Head of caudate nucleus (tissue), 42 donors: ENCODE measurements at regions not wholly inside any gene's neighbourhood (a gene's known extent, or its start where the extent isn't known, plus 50 kb on each side); places are given as distances from the start of the nearest gene placed in this dataset.
"Not testable (repeated sequence)": the region's sequence is repeated elsewhere in the genome, so short reads cannot be mapped to it uniquely, and the experiment has no call there.

ENCODE experiments used
- DNase-seq, 42 donors: peaks; one replicate each; pipeline versions ENCODE4 v3.0.0 to v3.0.0-alpha.2; 2020 to 2021; ENCODE audit warnings: mixed read lengths in 7 of 42
- intact Hi-C: fragments of 100-400 bp; cut with DNase I; formaldehyde crosslinking; loops from one replicate; pipeline ENCODE4 v1.15.0; 2022

DNA sequence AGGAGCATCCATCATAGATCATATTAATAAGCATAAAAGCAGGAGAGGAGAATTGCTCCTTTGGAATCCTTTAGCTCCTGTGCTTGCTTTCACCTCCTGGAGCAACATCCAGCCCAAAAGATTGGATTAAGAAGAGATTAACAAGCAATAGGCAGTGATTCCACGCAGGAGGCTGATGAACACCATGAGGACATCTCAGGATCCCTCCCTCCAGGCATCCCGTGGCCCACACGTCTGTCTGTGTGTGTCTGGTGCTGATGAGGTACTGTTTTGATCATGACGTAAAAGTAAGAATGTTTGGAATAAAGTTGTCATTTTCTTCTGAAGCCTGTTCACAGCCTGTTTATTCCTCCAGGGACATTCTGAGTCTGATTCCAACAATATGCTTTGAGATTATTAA lies 185.5 kb upstream of the MYLIP start:
- intact Hi-C loops = no loop called here
- no peak for DNase-seq

DNA sequence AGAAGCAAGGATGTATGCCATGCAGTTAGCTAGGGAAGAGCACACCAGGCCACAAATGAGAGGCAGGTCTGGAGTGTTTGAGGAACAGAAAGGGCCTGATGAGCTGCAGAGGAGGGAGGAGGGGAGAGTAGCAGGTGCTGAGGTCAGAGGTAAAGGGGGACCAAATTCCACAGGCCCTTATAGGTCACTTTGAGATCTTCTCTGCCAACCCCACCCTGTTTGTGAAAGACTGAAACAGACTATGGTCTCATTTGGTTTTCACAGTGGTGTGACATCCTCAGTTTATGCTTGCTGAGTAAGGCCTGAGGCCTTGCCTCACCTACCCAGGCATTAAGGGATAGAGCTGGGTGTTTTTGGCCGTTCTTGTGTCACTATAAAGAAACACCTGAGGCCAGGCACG lies 187.7 kb upstream of the MYLIP start:
- intact Hi-C loops = no loop called here
- DNase-seq = no peak

DNA sequence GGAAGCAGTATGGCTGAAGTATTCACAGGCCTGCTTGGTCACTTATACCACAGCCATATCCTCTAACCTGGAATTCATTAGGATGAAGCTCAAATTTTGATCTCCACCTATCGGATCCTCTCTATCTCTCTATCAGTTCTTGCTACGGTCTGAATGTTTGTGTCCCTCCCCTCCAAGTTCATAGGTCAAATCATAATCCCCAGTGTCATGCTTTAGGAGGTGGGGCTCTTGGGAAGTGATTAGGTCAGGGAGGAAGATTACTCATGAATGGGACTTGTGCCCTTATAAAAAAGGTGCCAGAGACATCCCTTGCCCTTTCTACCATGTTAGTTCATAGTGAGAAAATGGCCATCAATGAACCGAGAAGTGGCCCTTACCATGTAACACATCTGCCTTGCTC lies 190.8 kb upstream of the MYLIP start:
- DNase-seq = no peak
- intact Hi-C loops = no loop called here

DNA sequence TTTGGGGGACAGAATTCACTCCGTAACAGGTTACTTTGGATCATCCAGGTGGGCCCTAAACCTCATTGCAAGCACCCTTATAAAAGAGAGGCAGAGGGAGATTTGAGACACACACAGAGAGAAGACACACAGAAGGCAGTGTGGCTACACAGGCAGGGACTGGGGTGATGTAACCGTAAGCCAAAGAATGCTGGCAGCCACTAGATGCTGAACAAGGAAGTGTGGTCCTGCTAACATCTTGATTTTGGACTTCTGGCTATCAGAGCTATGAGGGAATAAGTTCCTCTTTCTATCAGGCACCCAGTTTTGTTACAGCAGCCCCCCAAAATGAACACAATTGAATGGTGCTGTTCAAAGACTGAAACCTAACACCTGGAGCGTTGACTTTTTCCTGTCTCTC lies 191.3 kb upstream of the MYLIP start:
- intact Hi-C loops = no loop called here
- no peak for DNase-seq

DNA sequence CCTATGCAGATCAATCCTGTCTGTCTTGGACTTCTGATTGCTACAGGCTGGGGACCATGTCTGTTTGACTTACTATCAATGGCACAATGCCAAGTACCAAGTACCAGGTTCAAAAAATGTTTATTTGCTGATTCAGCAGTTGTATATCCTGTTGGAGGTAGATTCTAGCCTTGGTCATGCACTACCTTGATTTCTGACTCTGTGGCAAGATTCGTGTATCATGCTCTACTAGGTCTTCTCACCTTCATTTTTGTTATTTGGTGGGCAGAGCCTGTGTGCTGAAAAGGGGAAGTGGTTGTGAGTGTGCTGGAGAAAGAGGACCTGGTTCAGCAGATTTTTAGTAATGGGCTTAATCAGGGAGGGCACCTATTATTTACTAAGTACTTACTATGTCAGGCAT lies 192.4 kb upstream of the MYLIP start:
- intact Hi-C loops = no loop called here
- no peak for DNase-seq

DNA sequence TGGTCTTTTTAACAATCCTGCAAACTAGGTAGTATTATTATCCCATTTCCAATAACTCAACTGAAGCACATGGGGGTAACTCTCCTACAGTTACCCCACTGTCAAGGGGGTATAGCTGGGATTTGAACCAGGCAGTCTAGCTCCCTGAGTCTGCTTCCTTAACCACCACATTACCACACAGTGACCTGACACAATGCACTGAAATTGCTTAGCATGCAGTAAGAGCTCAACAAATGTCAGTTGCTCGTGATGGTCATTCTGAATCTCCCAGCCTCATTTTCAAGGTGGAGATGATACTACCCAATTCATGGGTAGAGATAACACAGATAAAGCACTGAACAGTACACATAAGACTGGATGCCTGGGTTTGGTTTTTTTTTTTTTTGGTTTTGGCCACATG lies 193.2 kb upstream of the MYLIP start:
- intact Hi-C loops = no loop called here

DNA sequence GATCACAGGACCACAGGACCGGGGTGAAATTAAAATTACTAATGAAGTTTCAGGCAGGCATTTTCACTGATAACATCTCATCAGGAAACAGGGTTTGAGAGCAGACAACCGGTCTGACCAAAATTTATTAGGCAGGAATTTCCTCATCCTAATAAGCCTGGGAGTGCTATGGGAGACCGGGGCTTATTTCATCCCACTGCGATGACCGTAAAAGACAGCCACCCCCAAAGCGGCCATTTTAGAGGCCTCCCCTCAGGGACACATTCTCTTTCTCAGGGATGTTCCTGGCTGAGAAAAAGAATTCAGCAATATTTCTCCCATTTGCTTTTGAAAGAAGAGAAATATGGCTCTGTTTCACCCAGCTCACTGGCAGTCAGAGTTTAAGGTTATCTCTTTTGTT lies 197.2 kb upstream of the MYLIP start:
- intact Hi-C loops, DNase-seq: not testable (repeated sequence)

More for the DNA sequence above, 193.2 kb upstream of the MYLIP start:
- DNase-seq = no peak

DNA sequence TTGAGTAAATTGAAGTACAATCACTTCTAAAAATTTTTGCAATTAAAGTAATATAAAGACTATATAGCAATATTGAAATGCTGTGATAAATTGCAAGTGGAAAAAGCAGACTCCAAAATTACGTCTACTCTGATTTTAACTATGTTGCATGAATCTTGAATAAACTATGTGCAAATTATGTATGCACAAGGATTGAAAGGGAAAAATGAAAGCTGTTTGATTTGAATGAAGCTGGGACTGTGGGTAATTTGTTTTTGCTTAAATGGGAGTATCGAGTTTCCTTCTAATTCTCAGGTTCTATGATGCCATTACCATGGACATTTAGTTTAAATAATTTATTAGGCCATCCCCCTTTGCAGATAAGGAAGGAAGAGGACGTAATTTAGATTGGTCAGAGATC lies 198.7 kb upstream of the MYLIP start:
- intact Hi-C loops = no loop called here

DNA sequence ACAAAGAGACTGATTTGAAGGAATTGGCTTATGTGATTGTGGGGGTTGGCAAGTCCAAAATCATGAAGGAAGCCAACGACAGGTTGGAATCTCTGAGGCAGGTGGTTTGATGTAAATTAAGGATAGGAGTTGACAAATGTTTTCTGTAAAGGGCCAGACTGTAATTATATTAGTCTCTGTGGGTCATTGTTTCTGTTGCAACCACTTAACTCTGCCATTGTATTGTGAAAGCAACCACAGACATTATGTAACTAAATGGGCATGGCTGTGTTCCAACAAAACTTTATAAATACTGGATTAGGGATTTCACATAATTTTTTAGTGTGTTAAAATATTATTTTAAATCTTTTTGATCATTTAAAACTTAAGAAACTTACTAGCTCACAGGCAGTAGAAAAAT lies 199.2 kb upstream of the MYLIP start:
- no peak for DNase-seq
- intact Hi-C loops = no loop called here

More for the DNA sequence above, 198.7 kb upstream of the MYLIP start:
- DNase-seq = no peak

DNA sequence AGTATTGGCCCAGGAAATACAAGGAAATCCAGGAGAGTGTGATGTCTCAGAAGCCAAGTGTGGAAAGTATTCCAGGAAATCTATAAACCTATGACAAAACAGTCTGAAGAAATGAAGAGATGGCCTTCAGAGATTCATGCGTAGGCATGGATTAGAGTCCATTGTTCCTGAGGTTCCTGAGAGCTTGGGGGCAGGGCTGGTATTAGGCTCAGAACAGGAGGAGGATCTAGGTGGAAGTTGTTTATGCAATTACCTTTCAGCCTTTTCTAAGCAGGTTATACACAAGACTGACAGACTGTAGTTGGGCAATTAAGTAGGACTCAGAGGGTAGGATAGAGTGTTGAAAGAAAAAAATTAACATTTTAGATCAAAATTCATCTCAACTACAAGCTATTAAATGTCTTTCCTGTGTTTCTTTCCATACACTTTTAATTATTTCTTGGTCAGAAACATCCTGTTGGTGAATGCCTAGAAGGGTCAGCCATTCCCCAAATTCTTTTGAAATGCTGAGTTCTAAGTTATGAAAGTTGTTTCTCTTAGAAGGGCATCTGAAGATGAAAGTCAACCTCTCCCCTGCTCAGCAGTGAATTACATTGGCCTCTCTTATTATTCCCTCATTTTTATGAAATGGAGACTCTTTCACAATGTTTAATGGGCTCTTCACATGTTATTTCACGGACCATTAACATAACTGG lies 201.2 kb upstream of the MYLIP start:
- intact Hi-C loops = no loop called here
- no peak for DNase-seq

DNA sequence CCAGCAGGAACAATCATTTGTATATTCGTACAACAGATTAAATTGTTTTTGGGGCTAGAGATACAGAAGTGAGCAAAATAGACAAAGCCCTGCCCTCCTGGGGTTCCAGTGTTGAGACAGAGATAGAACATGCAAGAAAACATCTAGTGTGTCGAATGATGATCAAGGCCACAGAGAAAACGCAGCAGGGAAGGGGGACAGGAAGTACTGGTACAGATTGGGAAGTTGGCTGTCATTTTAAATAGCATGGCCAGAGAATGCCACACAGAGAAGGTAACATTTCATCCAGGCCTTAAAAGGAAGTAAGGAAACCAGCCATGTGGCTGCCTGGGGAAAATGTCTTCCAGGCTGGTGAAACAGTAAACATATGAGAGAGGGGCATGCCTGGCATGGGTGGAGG lies 202.6 kb upstream of the MYLIP start:
- no peak for DNase-seq
- intact Hi-C loops = no loop called here

DNA sequence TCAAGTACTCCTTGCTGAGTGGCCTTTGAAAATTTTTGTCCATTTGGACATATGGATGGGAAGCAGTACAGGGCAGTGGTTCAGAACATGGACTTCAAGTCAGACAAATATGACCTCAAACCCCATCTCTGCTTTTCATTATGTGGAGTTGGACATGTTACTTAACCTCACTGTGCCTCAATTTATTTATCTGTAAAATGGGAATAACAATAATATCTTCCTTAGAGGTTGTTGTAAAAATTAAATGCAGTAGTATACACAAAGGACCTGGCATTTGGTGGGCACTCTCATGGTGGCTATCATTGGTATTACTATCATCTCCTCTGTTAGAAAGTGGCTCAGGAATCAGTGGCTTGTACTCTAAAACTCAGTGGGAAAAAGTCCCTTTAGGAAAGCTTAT lies 204.0 kb upstream of the MYLIP start:
- intact Hi-C loops = no loop called here
- no peak for DNase-seq

DNA sequence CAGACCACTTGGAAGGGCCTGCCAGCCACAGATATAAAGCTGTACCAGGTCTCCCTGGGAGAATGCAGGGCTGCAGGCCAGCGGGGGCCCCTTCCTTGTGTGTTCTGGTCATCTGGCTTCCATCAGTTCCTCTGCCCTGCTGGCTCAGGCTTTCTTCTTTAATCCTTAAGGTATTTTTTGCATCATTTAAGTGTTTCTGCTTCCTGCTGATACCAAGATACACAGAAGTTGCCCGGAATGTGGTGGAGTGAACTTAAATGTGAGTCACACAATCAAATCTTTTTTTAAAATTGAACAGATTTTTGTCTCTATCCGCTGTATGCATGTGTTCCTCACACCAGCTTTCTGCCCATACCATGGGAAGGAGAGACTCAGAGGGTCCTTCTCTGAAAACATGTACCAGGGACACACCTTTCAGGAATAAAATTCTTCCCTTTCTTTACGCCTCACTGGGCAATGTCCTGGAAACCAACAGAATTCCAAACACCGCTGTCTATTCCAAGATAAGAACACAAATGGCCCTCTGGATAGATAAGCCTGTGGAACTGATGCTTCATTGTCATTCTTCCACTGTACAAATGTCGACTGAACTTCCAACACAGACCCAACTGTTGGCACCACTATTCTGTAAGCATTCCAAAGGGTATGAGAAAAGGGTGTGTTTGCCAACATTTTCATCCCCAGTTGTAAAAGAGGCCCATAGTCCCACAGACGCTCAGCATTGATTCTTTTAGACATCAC lies 206.2 kb upstream of the MYLIP start:
- intact Hi-C loops = no loop called here
- no peak for DNase-seq

DNA sequence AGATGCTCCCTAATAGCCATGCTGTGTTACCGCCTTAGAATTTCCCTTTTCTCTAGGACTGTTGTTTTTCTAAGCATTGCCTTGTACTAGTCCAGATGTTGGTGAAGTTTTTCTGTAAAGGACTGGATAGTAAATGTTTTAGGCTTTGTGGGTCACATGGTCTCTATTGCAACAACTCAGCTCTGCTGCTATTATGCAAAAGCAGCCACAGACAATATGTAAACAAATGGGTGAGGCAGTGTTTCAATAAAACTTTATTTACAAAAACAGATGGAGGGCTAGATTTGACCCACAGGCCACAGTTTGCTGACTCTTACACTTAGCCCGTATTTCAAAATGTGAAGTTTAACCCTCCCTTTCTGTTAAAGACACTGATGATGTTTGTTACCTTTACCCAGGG lies 207.6 kb upstream of the MYLIP start:
- no peak for DNase-seq
- intact Hi-C loops = no loop called here

DNA sequence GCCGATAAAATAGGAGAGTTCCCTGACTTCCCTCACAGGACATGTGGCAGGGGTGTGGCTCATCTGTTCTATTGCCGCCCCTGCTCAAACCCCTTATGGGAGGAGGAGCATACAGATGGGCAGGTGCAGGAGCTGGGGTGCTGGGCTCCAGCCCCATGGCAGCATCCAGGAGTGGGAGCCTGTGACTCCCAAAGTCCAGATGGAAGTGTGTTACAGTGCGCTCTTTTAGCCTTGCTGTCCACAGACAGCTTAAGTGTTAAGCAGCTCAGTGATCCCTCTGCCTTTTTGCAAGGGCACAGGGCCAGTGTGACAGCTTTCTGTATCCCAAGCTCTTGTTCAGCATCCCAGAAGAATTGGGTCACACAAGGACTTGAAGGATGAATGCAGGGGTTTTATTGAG lies 212.3 kb upstream of the MYLIP start:
- intact Hi-C loops = no loop called here

DNA sequence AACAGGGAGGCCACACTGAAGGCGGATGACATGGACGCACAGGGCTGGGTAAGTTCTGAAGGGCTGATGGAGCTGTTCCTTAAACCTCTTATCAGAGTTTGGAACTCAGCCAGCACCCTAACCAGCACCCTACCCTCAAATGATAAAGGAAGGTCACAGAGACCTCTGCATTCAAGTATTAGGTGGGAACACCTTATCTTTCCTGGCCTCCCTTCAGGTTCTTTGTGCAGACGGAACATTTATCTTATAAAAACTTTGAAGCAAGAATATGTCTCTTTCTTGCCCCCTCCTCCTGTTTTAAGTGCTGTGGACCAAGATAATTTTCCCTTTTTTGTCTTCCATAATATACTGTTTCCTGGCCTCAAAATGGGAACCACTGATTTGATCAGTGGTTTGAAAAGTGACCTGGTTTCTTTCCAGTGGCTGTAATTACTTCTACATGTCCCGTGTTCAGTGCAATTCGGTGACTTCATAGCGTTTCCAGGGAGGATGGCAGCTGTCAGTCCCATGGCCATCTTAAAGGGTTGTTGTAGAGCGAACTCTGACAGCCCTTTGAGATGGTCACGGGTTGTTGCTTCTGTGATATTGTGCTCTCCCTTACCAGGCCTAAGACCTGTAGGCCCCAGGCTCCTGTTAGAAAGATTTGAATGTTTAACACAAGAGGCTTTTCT lies 213.2 kb upstream of the MYLIP start:
- intact Hi-C loops = no loop called here
- no peak for DNase-seq

More for the DNA sequence above, 212.3 kb upstream of the MYLIP start:
- no peak for DNase-seq

DNA sequence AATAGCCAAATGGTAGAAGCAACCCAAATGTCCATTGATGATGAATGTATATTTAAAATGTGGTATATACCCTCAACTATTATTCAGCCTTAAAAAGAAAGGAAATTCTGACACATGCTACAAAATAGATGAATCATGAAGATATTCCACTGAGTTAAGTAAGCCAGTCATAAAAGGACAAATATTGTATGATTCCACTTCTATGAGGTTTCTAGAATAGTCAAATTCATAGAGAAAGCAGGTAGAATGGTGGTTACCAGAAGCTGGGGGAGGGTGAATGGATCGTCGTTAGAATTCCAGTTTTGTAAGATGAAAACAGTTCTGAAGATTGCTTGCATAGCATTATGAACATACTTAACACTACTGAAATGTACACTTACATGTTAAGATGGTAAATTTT lies 214.3 kb upstream of the MYLIP start:
- no peak for DNase-seq

DNA sequence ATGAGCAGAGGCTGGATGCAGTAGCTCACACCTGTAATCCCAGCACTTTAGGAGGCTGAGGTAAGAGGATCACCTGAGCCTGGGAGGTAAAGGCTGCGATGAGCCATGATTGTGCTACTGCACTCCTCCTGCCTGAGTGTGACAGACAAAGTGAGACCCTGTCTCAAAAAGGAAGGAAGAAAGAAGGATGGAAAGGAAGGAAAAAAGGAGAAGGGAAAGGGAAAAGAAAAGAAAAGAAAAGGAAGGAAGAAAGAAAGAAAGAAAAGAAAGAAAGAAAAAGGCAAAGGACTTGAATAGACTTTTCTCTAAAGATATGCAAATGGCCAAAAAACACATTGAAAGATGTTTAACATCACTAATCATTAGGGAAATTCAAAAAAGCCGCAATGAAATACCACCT lies 215.3 kb upstream of the MYLIP start:
- DNase-seq = no peak
- intact Hi-C loops = no loop called here

More for the DNA sequence above, 214.3 kb upstream of the MYLIP start:
- intact Hi-C loops = no loop called here

DNA sequence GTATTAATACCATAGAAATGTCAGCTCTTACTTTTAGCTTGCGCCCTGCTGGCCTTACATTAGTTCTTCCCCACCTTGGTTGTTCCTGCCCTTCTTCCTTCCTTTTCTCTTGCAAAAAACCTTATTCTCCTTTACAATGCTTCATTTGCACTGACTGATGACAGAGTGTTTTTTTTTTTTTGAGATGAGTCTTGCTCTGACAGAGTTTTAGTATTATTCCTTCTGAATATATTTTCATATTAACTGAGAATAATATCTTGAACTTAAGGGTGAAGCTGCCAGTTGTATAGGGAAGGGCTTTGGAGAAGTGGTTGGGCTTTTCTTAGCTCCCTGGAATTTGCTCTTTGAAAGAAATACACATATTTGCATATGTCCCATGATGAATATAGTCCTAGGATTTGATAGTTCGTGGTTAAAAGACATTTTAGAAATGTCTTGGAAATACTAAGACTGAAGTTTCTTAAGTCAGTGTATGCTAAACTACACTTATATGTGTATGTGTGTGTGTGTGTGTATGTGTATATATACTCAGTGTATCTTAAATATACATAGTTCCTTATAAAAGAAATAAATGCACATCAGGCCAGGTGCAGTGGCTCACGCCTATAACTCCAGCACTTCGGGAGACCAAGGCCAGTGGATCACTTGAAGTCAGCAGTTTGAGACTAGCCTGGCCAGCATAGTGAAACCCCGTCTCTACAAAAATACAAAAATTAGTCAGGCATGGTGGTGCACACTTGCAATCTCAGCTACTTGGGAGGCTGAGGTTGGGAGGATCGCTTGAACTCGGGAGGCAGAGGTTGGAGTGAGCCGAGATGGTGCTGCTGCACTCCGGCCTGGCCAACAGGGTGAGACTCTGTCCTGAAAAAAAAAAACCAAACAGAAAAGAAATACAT lies 216.1 kb upstream of the MYLIP start:
- intact Hi-C loops = no loop called here
- DNase-seq = no peak
